LNCaP clone FGC (cell line): ENCODE measurements at regions not wholly inside any gene's neighbourhood (a gene's known extent, or its start where the extent isn't known, plus 50 kb on each side); places are given as distances from the start of the nearest gene placed in this dataset.
A peak's percentile ranks its signal among the peaks of the same experiment; 100 is the strongest.

Experiments
- DNase-seq: peaks from one replicate; pipeline ENCODE4 v3.0.0-alpha.2; 2011; ENCODE audit warnings: low read depth
- H3K4me3 ChIP-seq: 2 replicates; pipeline ENCODE4 v1.5.1; 2011; ENCODE audit warnings: mild to moderate bottlenecking, low read depth, low read length, control low read depth
- TF ChIP-seq, protein P1 (sequence below): IDR thresholded peaks from 2 replicates; pipeline ENCODE4 v1.5.1; 2012; ENCODE audit warnings: mild to moderate bottlenecking; ENCODE audit not compliant: control insufficient read depth, insufficient read depth; ENCODE audit errors: extremely low read depth

DNA sequence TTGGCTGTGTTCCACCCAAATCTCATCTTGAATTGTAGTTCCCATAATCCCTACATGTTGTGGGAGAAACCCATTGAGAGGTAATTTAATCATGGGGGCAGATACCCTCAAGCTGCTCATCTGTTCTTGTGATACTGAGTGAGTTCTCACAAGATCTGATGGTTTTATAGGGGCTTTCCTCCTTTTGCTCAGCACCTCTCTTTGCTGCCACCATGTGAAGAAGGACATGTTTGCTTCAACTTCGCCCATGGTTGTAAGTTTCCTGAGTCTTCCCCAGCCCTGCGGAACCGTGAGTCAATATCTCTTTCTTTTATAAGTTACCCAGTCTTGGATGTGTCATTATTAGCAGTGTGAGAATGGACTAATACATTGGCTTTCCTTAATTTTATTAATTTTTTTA, 527.8 kb downstream of the MDFIC start:
- H3K4me3 ChIP-seq, result no peak overlapping the region
- no peak for DNase-seq
- TF ChIP-seq, protein P1, sequence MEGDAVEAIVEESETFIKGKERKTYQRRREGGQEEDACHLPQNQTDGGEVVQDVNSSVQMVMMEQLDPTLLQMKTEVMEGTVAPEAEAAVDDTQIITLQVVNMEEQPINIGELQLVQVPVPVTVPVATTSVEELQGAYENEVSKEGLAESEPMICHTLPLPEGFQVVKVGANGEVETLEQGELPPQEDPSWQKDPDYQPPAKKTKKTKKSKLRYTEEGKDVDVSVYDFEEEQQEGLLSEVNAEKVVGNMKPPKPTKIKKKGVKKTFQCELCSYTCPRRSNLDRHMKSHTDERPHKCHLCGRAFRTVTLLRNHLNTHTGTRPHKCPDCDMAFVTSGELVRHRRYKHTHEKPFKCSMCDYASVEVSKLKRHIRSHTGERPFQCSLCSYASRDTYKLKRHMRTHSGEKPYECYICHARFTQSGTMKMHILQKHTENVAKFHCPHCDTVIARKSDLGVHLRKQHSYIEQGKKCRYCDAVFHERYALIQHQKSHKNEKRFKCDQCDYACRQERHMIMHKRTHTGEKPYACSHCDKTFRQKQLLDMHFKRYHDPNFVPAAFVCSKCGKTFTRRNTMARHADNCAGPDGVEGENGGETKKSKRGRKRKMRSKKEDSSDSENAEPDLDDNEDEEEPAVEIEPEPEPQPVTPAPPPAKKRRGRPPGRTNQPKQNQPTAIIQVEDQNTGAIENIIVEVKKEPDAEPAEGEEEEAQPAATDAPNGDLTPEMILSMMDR, result no peak

DNA sequence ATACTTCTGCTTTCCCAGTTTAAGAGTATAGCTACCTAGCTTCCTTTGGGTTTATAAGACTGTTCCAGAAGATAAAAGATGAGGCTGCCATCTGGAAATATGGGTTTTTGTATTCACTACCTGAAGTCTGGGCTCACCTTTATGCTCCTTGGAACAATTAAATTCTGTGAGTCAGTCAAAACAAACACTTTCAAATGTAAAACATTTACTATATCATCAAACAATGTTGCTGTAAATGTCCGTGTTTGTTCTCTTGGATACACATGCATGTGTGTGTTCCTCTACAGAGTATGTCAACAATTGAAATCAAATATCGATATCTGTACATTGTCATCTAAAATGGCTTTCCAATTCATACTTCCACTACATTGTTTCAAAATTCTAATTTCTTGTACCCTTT, 525.6 kb downstream of the MDFIC start:
- TF ChIP-seq, protein P1, result no peak
- no peak overlapping the region for H3K4me3 ChIP-seq
- peak; percentile 34 for DNase-seq

DNA sequence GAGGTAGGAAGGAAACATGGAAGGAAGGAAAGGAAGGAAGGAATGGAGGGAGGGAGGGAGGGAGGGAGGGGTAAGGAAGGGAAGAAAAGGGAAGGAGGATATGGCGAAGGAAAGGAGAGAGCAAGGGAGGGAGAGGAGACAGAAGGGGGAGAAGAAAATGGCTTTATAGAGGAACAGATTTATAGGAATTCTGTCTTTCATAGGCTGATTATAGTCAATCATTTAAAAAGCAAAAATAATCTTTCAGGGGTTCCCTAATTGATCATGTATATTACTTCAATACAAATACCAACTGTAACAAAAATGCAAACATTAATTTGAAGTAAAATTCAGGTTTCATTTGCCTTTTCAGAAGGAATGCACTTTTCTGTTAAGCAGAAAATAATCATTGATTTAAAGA, 519.1 kb downstream of the MDFIC start:
- TF ChIP-seq, protein P1, result no peak
- DNase-seq, result no peak
- no peak overlapping the region for H3K4me3 ChIP-seq

DNA sequence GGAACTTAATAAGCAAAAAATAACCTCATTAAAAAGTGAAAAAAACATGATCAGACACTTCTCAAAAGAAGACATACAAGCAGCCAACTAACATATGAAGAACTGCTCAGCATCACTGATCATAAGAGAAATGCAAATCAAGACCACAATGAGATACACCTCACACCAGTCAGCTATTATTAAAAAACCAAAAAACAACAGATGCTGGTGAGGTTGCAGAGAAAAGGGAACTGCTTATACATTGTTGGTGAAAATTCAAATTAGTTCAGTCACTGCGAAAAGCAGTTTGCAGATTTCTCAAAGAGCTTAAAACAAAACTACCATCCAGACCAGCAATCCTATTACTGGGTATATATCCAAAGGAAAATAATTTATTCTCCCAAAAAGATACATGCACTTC, 513.3 kb downstream of the MDFIC start:
- TF ChIP-seq, protein P1, result no peak
- DNase-seq, result no peak

DNA sequence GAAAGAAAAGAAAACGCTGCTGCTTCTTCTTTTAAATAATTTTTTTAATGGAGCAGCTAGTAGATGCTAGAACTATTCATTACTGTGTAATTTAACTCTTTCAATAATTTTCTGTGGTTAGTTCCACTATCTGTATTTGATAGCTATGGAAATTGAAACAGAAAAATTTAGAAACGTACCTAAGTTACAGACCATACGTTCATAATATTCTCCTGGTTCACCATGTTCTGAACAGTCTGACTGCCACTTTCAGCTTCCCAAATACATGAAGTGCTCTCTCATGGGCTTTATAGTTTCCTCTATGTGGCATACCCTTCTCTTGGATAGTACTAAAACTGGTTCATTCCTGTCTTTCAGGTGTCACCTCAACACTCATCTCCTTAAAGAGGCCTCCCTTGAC, 508.0 kb downstream of the MDFIC start:
- DNase-seq, result no peak
- TF ChIP-seq, protein P1, result no peak
- H3K4me3 ChIP-seq, result no peak overlapping the region

More for the DNA sequence above, 513.3 kb downstream of the MDFIC start:
- H3K4me3 ChIP-seq, result no peak overlapping the region

DNA sequence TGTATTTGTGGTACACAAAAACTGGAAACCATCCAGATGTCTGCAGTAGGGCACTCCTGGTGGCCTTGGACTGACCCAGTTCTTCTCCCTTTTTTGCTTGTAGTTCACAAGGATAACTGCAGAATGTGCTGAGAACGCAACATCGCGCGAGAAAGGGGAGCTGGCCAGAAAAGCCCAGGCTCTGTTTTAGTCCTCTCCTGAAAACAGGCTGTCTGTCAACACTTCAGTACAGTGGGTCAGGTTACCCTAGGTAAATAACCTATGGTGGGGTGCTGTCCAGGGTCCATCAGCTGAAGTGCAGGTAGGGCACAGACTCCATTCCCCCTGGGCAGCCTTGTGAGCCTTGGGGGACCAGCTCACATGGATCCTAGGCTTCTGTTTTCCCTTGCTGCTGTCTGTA, 495.8 kb downstream of the MDFIC start:
- DNase-seq, result no peak
- TF ChIP-seq, protein P1, result no peak
- H3K4me3 ChIP-seq, result no peak overlapping the region

DNA sequence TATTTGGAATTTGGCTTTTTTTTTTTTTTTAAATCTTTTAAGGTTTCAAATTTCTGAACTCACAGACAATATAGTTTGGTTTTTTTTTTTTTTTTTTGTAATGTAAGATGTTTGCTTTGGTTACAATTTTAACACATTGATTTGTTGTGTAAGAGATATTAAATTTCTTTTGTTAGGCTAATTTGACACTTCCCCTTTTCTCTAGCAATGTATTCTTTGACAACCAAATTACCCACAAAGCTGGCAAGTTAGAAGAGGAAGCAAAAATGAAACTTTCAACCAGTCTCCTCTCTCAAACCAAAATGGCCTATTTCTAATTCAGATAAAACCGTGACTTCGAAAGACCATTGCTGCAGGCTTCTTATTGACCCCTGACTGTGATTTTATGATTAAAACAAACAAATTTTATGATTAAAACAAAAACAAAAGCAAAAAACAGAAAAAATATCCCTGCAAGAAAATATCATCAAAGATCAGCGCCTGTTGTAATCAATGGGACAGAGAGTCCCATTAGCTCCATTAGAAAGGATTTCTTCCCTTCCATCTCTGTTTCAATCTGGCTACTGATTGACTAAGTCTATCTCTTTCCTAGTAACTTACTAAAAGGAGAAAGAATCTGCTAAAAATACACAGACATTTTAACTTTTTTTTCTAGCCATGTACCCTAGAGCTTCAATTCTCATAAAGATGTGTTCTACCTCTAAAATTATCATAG, 489.2 kb downstream of the MDFIC start:
- TF ChIP-seq, protein P1, result no peak
- no peak overlapping the region for H3K4me3 ChIP-seq
- no peak for DNase-seq
